Naive thymus-derived CD8-positive, alpha-beta T cell (primary cell): ENCODE measurements at regions not wholly inside any gene's neighbourhood (a gene's known extent, or its start where the extent isn't known, plus 50 kb on each side); places are given as distances from the start of the nearest gene placed in this dataset.

ENCODE experiments used
- ATAC-seq, 2 donors: fragments of 150-1000 bp; cut with Tn5 transposase in 1 of 2; sonication (Bioruptor Pico), chemical (Tn5 transposase) in 1 of 2; 1 replicate in 1 of 2; 2 replicates in 1 of 2; pipeline ENCODE4 v1.10.0; 2021; ENCODE audit warnings: mild to moderate bottlenecking in 2 of 2, moderate library complexity in 2 of 2
- POLR2A ChIA-PET: fragments of 350-600 bp; sonication (Branson Sonifier 250); formaldehyde crosslinking; loops from one replicate; lab custom pipeline; 2021; ENCODE audit warnings: antibody characterized with exemption; lab: Charles Lee
- DNase-seq, 10 donors: peaks; one replicate each; pipeline versions ENCODE4 v3.0.0 to v3.0.0-alpha.2; 2020 to 2022
- H3K27ac Mint-ChIP-seq, 10 donors: one replicate each; pipeline ENCODE4 v1.8.0; 2020 to 2022; ENCODE audit warnings: mild to moderate bottlenecking in 10 of 10, mixed read lengths in 10 of 10, moderate library complexity in 4 of 10, inconsistent platforms in 1 of 10
- H3K27me3 Mint-ChIP-seq, 5 donors: one replicate each; pipeline ENCODE4 v1.8.0; 2021 to 2022; ENCODE audit warnings: mixed read lengths in 5 of 5
- H3K36me3 Mint-ChIP-seq, 3 donors: one replicate each; pipeline ENCODE4 v1.8.0; 2020 to 2022; ENCODE audit warnings: mixed read lengths in 3 of 3, mild to moderate bottlenecking in 2 of 3, inconsistent platforms in 1 of 3
- H3K4me1 Mint-ChIP-seq, 4 donors: one replicate each; pipeline ENCODE4 v1.8.0; 2021 to 2022; ENCODE audit warnings: mixed read lengths in 4 of 4
- H3K4me3 Mint-ChIP-seq, 10 donors: one replicate each; pipeline ENCODE4 v1.8.0; 2020 to 2022; ENCODE audit warnings: mild to moderate bottlenecking in 10 of 10, mixed read lengths in 10 of 10, moderate library complexity in 6 of 10, inconsistent platforms in 1 of 10
- H3K9me3 Mint-ChIP-seq, 9 donors: one replicate each; pipeline ENCODE4 v1.8.0; 2020 to 2022; ENCODE audit warnings: mixed read lengths in 9 of 9, mild to moderate bottlenecking in 3 of 9, inconsistent platforms in 1 of 9, moderate library complexity in 1 of 9

GRCh38 chr1:164912290-164912689 lies 353.3 kb downstream of the PBX1 start:
- DNase-seq: no peak
- H3K9me3 Mint-ChIP-seq: peaks cover 0 to 11% (median 0%) of the 10 kb centered on the region in 9 donors
- no peaks in the 10 kb centered on the region for H3K36me3 Mint-ChIP-seq
- no peaks in the 10 kb centered on the region for H3K4me1 Mint-ChIP-seq
- peaks cover 0 to 13% (median 2%) of the 10 kb centered on the region in 5 donors for H3K27me3 Mint-ChIP-seq
- ATAC-seq: no peak
- no peak overlapping the region for H3K4me3 Mint-ChIP-seq
- H3K27ac Mint-ChIP-seq: no peak overlapping the region
- POLR2A ChIA-PET: no interaction called here

- peaks cover 0 to 4% (median 1%) of the 10 kb centered on the region in 9 donors for H3K9me3 Mint-ChIP-seq
- H3K36me3 Mint-ChIP-seq: no peaks in the 10 kb centered on the region
- no peak for ATAC-seq
- DNase-seq: no peak
- no peaks in the 10 kb centered on the region for H3K4me1 Mint-ChIP-seq
- H3K27ac Mint-ChIP-seq: no peak overlapping the region
- no peak overlapping the region for H3K4me3 Mint-ChIP-seq
- peaks cover 0 to 6% (median 2%) of the 10 kb centered on the region in 5 donors for H3K27me3 Mint-ChIP-seq
- POLR2A ChIA-PET: no interaction called here
These were observed 351.7 kb downstream of the PBX1 start for GRCh38 chr1:164910671-164911070.

- DNase-seq (no peak), ATAC-seq (no peak)
- peaks cover 0 to 7% (median 2%) of the 10 kb centered on the region in 5 donors for H3K27me3 Mint-ChIP-seq
These were observed 348.7 kb downstream of the PBX1 start for GRCh38 chr1:164907666-164908065.

GRCh38 chr1:164905869-164906268 lies 346.9 kb downstream of the PBX1 start:
- no peaks in the 10 kb centered on the region for H3K4me1 Mint-ChIP-seq
- DNase-seq: no peak
- peaks cover 0 to 15% (median 4%) of the 10 kb centered on the region in 9 donors for H3K9me3 Mint-ChIP-seq
- H3K27me3 Mint-ChIP-seq: peaks cover 0 to 8% (median under 1%) of the 10 kb centered on the region in 5 donors
- no peak overlapping the region for H3K27ac Mint-ChIP-seq
- H3K36me3 Mint-ChIP-seq: no peaks in the 10 kb centered on the region
- POLR2A ChIA-PET: no interaction called here
- ATAC-seq: no peak
- no peak overlapping the region for H3K4me3 Mint-ChIP-seq

More at GRCh38 chr1:164907666-164908065, 348.7 kb downstream of the PBX1 start:
- POLR2A ChIA-PET: no interaction called here
- H3K4me1 Mint-ChIP-seq: no peaks in the 10 kb centered on the region
- no peak overlapping the region for H3K27ac Mint-ChIP-seq
- peaks cover 0 to 15% (median 3%) of the 10 kb centered on the region in 9 donors for H3K9me3 Mint-ChIP-seq
- no peaks in the 10 kb centered on the region for H3K36me3 Mint-ChIP-seq
- H3K4me3 Mint-ChIP-seq: no peak overlapping the region

- ATAC-seq (no peak), DNase-seq (no peak)
- Mint-ChIP-seq H3K9me3 (peaks cover 0 to 18% (median 7%) of the 10 kb centered on the region in 9 donors), H3K4me3 (no peak overlapping the region), H3K27me3 (peaks cover 0 to 4% (median 0%) of the 10 kb centered on the region in 5 donors), H3K36me3 (no peaks in the 10 kb centered on the region), H3K4me1 (no peaks in the 10 kb centered on the region), H3K27ac (no peak overlapping the region)
- POLR2A ChIA-PET: no interaction called here
These were observed 343.5 kb downstream of the PBX1 start for GRCh38 chr1:164902491-164902890.
